Endodermal cell (in vitro differentiated cells): ENCODE measurements at regions not wholly inside any gene's neighbourhood (a gene's known extent, or its start where the extent isn't known, plus 50 kb on each side); places are given as distances from the start of the nearest gene placed in this dataset.

ENCODE experiments used
- DNase-seq: peaks from one replicate; pipeline ENCODE4 v3.0.0-alpha.2; 2017
- H3K27ac ChIP-seq: 2 replicates; pipeline ENCODE4 v1.5.1; 2013; ENCODE audit warnings: mild to moderate bottlenecking, low read depth, low read length, moderate library complexity
- H3K27me3 ChIP-seq: 2 replicates; pipeline ENCODE4 v1.6.1; 2013; ENCODE audit warnings: mild to moderate bottlenecking, low read length, moderate library complexity; ENCODE audit not compliant: insufficient read depth, control insufficient read depth, poor library complexity, severe bottlenecking
- H3K36me3 ChIP-seq: 2 replicates; pipeline ENCODE4 v1.7.0; 2013; ENCODE audit warnings: mild to moderate bottlenecking, low read length, moderate library complexity; ENCODE audit not compliant: control insufficient read depth, insufficient read depth
- H3K4me1 ChIP-seq: one replicate; pipeline ENCODE4 v1.7.0; 2013; ENCODE audit warnings: low read length; ENCODE audit not compliant: control insufficient read depth, insufficient read depth
- H3K4me3 ChIP-seq: 2 replicates; pipeline ENCODE4 v1.5.1; 2013; ENCODE audit warnings: mild to moderate bottlenecking, low read length, moderate library complexity
- H3K9ac ChIP-seq: 2 replicates; pipeline ENCODE4 v1.6.1; 2013; ENCODE audit warnings: mild to moderate bottlenecking, low read length, moderate library complexity; ENCODE audit not compliant: poor library complexity, severe bottlenecking; ENCODE audit errors: extremely low read depth
- H3K9me3 ChIP-seq: 2 replicates; pipeline ENCODE4 v1.6.1; 2013; ENCODE audit warnings: mild to moderate bottlenecking, low read length, moderate library complexity; ENCODE audit not compliant: control insufficient read depth
- H3K27ac Mint-ChIP-seq: 2 replicates; pipeline ENCODE4 v1.8.0; 2020; ENCODE audit warnings: mixed read lengths
- H3K27me3 Mint-ChIP-seq: 2 replicates; pipeline ENCODE4 v1.8.0; 2021; ENCODE audit warnings: mild to moderate bottlenecking, mixed read lengths; ENCODE audit not compliant: insufficient read depth
- H3K36me3 Mint-ChIP-seq: 2 replicates; pipeline ENCODE4 v1.8.0; 2020; ENCODE audit warnings: low read depth, mixed read lengths
- H3K4me1 Mint-ChIP-seq: 2 replicates; pipeline ENCODE4 v1.8.0; 2020; ENCODE audit warnings: mixed read lengths
- H3K4me3 Mint-ChIP-seq: 2 replicates; pipeline ENCODE4 v1.8.0; 2020; ENCODE audit warnings: mild to moderate bottlenecking, moderate library complexity, mixed read lengths
- H3K9me3 Mint-ChIP-seq: 2 replicates; pipeline ENCODE4 v1.8.0; 2020; ENCODE audit warnings: mild to moderate bottlenecking, mixed read lengths
- WGBS, 2 experiments: methylation state at CpG; one replicate each; pipeline versions ENCODE4 v1.1.5 to v1.1.7; 2013; ENCODE audit warnings: missing lambda C conversion rate in 2 of 2, mixed read lengths in 1 of 2; ENCODE audit not compliant: insufficient coverage in 1 of 2, insufficient read length in 1 of 2; 5-methylcytosine and 5-hydroxymethylcytosine counted together
- TF ChIP-seq, protein P1 (sequence below): fragments of 200-600 bp; sonication (generic); conservative IDR thresholded peaks from 2 replicates; pipeline ENCODE4 v1.5.0; 2021; ENCODE audit warnings: antibody characterized with exemption, mild to moderate bottlenecking

DNA sequence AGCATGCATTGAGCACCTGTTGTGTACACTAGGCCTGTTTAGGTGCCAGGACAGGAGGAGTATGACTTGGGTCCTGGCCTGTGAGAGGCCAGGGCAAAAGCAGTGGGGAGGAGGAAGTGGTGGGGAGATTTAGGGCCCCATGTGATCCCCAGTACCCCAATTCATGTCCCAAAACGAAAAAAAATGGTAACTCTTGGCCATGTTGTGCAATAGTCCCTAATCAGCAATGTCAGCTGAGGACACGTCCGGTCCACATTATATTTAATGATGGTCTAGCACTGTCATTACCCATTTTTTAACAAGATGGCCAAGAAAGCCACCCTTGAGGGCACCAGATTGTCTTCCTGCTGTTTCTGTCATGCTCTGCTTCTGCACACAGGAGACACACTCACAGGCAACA lies 142.0 kb upstream of the RET start:
- Histone ChIP-seq H3K36me3 (no peaks in the 10 kb centered on the region), H3K27me3 (peaks cover 29% of the 10 kb centered on the region), H3K27ac (no peak overlapping the region), H3K4me1 (no peaks in the 10 kb centered on the region), H3K9me3 (no peaks in the 10 kb centered on the region), H3K4me3 (no peak overlapping the region), H3K9ac (no peak overlapping the region)
- TF ChIP-seq, protein P1, sequence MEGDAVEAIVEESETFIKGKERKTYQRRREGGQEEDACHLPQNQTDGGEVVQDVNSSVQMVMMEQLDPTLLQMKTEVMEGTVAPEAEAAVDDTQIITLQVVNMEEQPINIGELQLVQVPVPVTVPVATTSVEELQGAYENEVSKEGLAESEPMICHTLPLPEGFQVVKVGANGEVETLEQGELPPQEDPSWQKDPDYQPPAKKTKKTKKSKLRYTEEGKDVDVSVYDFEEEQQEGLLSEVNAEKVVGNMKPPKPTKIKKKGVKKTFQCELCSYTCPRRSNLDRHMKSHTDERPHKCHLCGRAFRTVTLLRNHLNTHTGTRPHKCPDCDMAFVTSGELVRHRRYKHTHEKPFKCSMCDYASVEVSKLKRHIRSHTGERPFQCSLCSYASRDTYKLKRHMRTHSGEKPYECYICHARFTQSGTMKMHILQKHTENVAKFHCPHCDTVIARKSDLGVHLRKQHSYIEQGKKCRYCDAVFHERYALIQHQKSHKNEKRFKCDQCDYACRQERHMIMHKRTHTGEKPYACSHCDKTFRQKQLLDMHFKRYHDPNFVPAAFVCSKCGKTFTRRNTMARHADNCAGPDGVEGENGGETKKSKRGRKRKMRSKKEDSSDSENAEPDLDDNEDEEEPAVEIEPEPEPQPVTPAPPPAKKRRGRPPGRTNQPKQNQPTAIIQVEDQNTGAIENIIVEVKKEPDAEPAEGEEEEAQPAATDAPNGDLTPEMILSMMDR, result no peak
- no peaks in the 10 kb centered on the region for H3K9me3 Mint-ChIP-seq
- H3K36me3 Mint-ChIP-seq, result no peaks in the 10 kb centered on the region
- DNase-seq, result no peak
- 93 to 94% methylated on average over 2 to 3 of the region's 3 CpGs for WGBS, 2 experiments
- peaks cover 6% of the 10 kb centered on the region for H3K4me1 Mint-ChIP-seq
- no peak overlapping the region for H3K27ac Mint-ChIP-seq
- H3K4me3 Mint-ChIP-seq, result no peak overlapping the region
- peaks cover 48% of the 10 kb centered on the region for H3K27me3 Mint-ChIP-seq

DNA sequence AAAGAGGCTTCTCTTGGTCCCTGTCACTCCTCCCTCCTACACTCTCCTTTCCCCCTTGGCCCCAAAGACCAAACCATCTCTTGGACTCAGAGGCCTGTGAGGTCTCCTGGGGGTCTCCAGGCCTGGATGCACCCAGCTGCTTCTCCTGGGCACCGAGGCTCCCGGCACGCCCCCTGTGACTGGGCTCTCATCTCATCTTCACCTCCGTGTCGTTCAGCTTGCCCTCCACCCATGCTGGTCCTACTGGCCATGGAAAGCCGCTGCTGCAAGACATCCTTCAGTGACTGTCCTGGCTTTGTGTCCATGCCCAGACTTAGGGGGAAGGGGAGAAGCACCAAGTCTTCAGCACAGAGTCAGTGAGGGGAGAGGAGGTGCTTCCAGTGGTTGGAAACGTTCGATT lies 141.4 kb upstream of the RET start:
- Mint-ChIP-seq H3K4me3 (no peak overlapping the region), H3K27me3 (peaks cover 48% of the 10 kb centered on the region)
- H3K9me3 ChIP-seq, result no peaks in the 10 kb centered on the region

DNA sequence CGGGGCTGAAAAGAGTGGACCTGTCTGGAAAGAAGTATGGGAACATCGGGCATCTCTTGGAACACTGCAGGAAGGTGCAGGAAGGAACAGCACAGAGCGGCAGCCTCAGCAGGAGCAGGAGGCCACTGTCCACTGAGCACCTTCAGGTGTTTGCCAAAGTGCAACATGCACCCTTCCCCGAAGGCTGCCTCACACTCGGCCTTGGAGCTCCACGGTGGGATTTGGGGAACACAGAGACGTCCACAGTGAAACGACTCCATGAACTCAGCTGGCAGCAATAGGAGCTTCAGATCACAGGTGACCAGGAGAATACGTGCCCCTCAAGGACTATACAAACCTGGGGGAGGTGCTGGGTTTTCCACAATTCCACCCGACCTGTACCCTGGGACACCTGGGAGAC lies 140.3 kb upstream of the RET start:
- TF ChIP-seq, protein P1, result no peak
- peaks cover 14% of the 10 kb centered on the region for H3K4me1 Mint-ChIP-seq
- 86 to 91% methylated on average over 9 to 10 of the region's 10 CpGs for WGBS, 2 experiments
- Histone ChIP-seq H3K4me1 (no peaks in the 10 kb centered on the region), H3K27ac (no peak overlapping the region), H3K36me3 (no peaks in the 10 kb centered on the region), H3K4me3 (no peak overlapping the region), H3K27me3 (peaks cover 29% of the 10 kb centered on the region), H3K9me3 (no peaks in the 10 kb centered on the region), H3K9ac (no peak overlapping the region)
- peaks cover 47% of the 10 kb centered on the region for H3K27me3 Mint-ChIP-seq
- DNase-seq, result no peak
- no peak overlapping the region for H3K4me3 Mint-ChIP-seq
- no peak overlapping the region for H3K27ac Mint-ChIP-seq
- H3K9me3 Mint-ChIP-seq, result no peaks in the 10 kb centered on the region
- no peaks in the 10 kb centered on the region for H3K36me3 Mint-ChIP-seq

More for the DNA sequence above, 141.4 kb upstream of the RET start:
- TF ChIP-seq, protein P1, result no peak
- Mint-ChIP-seq H3K36me3 (no peaks in the 10 kb centered on the region), H3K27ac (no peak overlapping the region), H3K4me1 (peaks cover 6% of the 10 kb centered on the region), H3K9me3 (no peaks in the 10 kb centered on the region)
- H3K27me3 ChIP-seq, result peaks cover 29% of the 10 kb centered on the region
- H3K36me3 ChIP-seq, result no peaks in the 10 kb centered on the region
- no peak for DNase-seq
- WGBS, 2 experiments, result 85 to 88% methylated on average over 6 to 8 of the region's 8 CpGs
- H3K4me1 ChIP-seq, result no peaks in the 10 kb centered on the region
- no peak overlapping the region for H3K4me3 ChIP-seq
- no peak overlapping the region for H3K27ac ChIP-seq
- H3K9ac ChIP-seq, result no peak overlapping the region
